NCI-H1930 (cell line): ENCODE measurements at regions not wholly inside any gene's neighbourhood (a gene's known extent, or its start where the extent isn't known, plus 50 kb on each side); places are given as distances from the start of the nearest gene placed in this dataset.
A peak's percentile ranks its signal among the peaks of the same experiment; 100 is the strongest.
"Not testable (repeated sequence)": the region's sequence is repeated elsewhere in the genome, so short reads cannot be mapped to it uniquely, and the experiment has no call there.

Experiments
- DNase-seq, 2 experiments: peaks; one replicate each; lab custom pipeline; 2025; lab: John Stamatoyannopoulos, UW

GRCh38 chr2:595141-595815 is 81.9 kb downstream of the TMEM18 start:
- no peak for DNase-seq

DNA sequence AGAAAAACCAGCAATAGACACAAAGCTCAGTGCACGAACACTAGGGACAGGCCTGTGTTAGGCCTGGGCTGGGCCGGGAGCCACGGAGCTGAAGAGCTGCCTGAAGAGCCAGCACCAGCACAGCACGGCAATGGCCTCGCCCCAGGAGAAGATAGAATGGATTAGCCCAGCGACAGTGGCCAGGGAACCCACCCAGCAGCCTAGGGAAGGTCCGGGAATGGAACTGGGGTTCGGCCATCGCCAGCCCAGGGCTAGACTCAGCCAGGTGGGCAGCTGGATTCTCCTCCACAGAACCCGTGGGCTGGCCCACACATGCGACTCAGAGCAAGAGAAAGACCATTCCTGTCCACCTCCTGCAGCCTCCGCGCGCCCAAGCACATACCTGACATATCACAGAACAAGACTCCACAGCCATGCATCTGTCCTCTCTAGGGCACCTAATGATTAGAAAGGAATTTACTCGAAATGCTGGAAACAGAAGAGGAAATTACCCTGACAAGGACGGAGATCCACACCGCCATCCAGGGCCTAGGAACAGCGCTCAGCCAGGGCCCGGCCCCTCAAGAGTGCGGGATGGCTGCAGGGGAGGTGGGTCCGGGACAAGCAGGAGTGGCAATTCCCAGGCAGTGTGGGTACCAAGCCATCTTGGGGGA is 82.8 kb downstream of the TMEM18 start:
- DNase-seq, result no peak

DNA sequence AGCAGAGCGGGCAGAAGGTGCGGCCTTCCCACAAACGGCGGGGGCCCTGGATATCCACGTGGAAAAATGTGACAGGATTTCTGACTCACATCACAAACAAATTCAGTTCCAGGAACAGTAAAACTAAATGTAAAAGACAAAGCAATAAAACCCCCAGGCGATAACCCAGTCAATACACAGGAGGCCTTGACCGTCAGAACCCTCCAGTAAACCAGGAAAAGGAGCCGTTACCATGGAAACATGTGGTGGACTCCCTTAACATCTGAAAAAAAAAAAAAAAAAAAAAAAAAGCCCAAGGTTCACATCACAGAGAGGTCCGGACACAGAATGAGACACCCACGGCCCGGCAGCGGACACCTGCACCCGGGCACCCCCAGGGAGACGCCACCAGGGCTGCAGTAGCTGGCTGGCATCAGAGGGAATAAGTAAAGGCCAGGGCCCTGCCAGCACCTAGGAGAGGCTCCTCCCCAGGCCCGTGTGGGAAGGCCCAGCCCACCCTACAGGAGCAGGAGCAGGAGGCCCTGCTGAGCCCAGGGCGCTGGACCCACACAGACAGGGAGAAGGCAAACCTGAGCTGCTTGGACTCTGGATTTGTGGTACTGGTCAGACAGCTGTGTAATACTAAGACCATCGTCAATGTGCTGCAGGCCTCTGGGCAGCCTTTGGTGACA is 83.7 kb downstream of the TMEM18 start:
- DNase-seq, result no peak

- DNase-seq, result no peak
Observed at GRCh38 chr2:592737-593136, 84.5 kb downstream of the TMEM18 start.

- no peak for DNase-seq
Observed at GRCh38 chr2:590214-591175, 86.7 kb downstream of the TMEM18 start.

- DNase-seq, result no peak
Observed at GRCh38 chr2:589281-590130, 87.7 kb downstream of the TMEM18 start.

DNA sequence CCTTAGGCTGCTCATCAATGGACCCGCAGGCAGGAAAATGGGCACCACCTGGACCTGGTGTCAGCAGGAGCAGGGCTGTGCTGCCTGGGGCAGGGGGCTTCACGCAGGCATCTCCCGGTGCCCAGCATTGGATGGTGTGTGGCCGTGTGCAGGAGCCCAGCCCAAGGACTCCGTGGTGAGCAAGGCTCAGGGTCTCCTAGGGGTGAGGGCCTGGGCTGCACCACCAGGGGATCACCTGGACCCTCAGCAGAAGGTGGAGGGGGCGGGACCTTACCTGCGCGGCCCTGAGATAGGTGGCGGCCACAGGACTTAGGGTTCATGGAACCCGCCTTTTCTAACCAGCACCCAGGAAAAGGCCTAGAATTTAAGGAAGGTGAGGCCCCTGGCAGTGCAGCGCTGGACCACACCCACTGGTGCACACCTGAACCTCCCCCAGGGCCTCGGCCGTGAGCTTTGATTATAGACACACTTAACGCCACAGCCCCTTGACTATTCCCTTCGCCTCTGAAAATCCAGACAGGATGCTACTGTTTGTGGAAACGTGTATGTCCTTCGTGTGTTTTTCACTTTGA is 89.0 kb downstream of the TMEM18 start:
- no peak for DNase-seq

- no peak for DNase-seq
Observed at GRCh38 chr2:587087-587960, 89.9 kb downstream of the TMEM18 start.

- no peak for DNase-seq
Observed at GRCh38 chr2:586641-587076, 90.5 kb downstream of the TMEM18 start.

GRCh38 chr2:584863-585823 is 92.1 kb downstream of the TMEM18 start:
- no peak for DNase-seq

- no peak for DNase-seq
Observed at GRCh38 chr2:583666-584065, 93.5 kb downstream of the TMEM18 start.

DNA sequence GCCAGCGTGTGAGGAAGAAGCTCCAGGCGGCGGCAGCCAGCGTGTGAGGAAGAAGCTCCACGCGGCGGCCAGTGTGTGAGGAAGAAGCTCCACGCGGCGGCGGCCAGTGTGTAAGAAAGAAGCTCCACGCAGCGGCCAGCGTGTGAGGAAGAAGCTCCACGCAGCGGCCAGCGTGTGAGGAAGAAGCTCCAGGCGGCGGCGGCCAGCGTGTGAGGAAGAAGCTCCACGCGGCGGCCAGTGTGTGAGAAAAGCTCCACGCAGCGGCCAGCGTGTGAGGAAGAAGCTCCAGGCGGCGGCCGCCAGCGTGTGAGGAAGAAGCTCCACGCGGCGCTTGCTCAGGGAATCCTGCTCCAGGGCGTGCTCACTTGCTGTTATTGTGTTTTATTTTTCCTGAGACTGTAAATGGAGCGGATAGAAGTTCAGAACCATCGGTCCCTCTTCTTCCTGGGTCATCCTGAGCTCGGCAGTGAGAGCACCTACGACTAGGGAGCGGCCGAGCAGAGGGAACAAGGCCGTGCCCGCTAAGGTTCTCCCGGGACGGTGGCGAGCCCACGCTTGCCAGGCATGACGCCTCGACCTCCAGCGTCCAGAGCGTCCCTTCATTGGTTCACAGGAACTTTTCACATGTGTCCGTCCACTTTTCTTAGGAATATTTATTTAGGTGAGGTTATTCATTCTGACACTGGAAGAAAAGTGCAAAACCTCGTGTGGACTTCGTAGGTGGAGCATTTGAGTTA is 94.2 kb downstream of the TMEM18 start:
- no peak for DNase-seq

GRCh38 chr2:582289-582688 is 94.9 kb downstream of the TMEM18 start:
- DNase-seq, result not testable (repeated sequence)

DNA sequence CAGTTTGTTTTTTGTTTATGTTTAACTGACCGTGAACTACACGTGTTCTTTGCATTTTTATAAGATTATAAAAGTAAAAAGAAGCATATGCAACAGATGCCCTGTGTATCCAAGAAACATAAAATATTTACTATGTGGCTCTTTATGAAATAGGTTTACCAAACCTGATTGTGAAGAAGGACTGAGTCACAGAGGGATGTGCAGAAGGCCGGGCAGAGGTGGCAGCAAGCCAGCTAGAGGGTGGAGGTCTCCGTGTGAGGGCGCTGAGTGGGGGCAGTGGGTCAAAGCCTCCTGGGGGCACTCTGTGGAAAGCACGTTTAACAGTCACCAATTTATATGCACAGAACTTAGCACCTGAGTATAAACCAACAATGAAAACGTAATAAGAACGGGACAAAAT is 97.2 kb downstream of the TMEM18 start:
- DNase-seq, result no peak

- peak in 1 of 2 experiments; percentile 5 for DNase-seq
Observed at GRCh38 chr2:579351-579886, 97.8 kb downstream of the TMEM18 start.

DNA sequence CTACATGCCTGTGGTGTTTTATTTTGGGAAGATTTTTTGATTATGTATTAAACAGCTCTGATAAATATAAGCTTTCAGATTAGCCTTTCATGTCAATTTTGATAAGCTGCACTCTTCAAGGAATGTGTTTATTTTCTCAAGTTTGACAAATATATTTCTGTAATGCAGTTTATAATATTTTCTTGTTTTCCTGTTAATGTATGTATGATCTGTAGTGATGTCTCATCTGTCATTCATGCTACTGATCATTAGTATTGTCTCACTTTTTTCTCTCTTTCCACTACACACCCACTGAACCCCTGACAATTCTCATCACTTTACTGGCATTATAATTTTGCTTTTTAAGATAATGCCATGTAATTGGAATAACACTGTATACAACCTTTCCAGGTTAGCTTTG is 100.9 kb downstream of the TMEM18 start:
- no peak for DNase-seq

DNA sequence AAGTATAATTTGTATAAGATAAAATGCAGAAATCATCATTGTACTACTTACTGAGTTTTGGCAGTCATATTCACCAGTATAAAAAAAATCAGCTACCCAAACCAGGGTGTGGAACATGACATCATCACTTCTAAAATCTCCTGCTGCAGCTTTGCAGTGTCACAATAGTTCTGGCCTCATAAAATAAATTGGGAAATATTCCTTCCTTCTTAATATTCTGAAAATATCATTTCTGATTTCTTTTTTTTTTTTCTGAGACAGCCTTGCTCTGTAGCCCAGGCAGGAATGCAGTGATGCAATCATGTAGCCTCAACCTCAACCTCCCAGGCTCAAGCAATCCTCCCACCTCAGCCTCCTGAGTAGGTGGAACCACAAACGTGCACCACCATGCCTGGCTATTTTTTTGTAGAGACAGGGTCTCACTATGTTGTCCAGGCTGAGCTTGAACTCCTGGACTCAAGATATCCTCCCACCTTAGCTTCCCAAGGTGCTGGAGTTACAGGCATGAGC is 101.4 kb downstream of the TMEM18 start:
- DNase-seq, result no peak
